Kidney epithelial cell (primary cell): ENCODE measurements at regions not wholly inside any gene's neighbourhood (a gene's known extent, or its start where the extent isn't known, plus 50 kb on each side); places are given as distances from the start of the nearest gene placed in this dataset.
"Not testable (repeated sequence)": the region's sequence is repeated elsewhere in the genome, so short reads cannot be mapped to it uniquely, and the experiment has no call there.

Source experiments
- DNase-seq: peaks from one replicate; pipeline ENCODE4 v3.0.0-alpha.2; 2010; ENCODE audit warnings: low read depth
- H3K27me3 ChIP-seq: 2 replicates; pipeline ENCODE4 v1.6.0; 2011; ENCODE audit warnings: low read length; ENCODE audit not compliant: control insufficient read depth, insufficient read depth
- H3K36me3 ChIP-seq: 2 replicates; pipeline ENCODE4 v1.5.1; 2011; ENCODE audit warnings: low read length; ENCODE audit not compliant: control insufficient read depth, insufficient read depth
- H3K4me3 ChIP-seq: 2 replicates; pipeline ENCODE4 v1.5.1; 2011; ENCODE audit warnings: low read depth, mild to moderate bottlenecking, control low read depth, low read length
- TF ChIP-seq, protein P1 (sequence below): IDR thresholded peaks from 2 replicates; pipeline ENCODE4 v1.5.1; 2011; ENCODE audit warnings: mild to moderate bottlenecking, moderate library complexity, low read length, control low read depth, inconsistent platforms; ENCODE audit not compliant: insufficient read depth, poor library complexity, severe bottlenecking

DNA sequence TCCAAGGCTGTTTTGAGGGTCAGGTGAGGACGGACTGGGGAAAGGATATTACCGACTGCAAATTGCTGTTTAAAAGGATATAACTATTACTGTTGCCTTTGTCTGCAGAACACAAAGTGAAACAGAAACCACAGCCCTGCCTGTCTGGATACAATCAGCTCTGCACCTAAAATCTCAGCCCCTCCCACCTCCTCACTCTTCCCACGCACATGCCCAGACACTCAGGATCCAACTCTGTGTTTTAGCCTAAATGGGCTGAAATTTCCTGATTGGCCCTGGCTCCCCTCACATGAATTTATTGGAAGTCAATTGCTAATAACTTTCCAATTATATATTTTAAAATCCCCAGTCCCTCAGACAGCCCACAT, 176.3 kb upstream of the PPP1R26 start:
- H3K4me3 ChIP-seq = no peak overlapping the region
- H3K36me3 ChIP-seq = no peaks in the 10 kb centered on the region
- TF ChIP-seq, protein P1, sequence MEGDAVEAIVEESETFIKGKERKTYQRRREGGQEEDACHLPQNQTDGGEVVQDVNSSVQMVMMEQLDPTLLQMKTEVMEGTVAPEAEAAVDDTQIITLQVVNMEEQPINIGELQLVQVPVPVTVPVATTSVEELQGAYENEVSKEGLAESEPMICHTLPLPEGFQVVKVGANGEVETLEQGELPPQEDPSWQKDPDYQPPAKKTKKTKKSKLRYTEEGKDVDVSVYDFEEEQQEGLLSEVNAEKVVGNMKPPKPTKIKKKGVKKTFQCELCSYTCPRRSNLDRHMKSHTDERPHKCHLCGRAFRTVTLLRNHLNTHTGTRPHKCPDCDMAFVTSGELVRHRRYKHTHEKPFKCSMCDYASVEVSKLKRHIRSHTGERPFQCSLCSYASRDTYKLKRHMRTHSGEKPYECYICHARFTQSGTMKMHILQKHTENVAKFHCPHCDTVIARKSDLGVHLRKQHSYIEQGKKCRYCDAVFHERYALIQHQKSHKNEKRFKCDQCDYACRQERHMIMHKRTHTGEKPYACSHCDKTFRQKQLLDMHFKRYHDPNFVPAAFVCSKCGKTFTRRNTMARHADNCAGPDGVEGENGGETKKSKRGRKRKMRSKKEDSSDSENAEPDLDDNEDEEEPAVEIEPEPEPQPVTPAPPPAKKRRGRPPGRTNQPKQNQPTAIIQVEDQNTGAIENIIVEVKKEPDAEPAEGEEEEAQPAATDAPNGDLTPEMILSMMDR = no peak
- no peaks in the 10 kb centered on the region for H3K27me3 ChIP-seq
- DNase-seq = no peak

DNA sequence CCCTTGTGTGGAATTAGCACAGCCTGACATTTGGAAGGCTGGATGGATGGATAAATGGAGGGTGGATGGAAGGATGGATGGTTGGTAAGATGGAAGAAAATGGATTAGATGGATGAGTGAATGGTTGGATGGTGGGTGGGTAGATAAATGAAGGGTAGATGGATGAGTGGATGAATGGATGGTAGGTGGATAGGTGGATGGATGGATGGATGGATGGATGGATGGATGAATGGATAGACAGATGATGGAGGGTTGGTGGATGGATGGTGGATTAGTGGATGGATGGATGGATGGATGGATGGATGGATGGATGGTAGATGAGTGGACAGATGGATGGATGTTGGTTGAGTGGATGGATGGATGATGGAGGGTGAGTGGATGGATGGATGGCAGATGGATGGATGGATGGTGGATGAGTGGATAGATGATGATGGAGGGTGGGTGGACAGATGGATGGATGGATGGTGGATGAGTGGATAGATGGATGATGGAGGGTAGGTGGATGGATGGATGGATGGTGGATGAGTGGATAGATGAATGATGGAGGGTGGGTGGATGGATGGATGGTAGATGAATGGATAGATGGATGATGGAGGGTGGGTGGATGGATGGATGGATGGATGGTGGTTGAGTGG, 175.6 kb upstream of the PPP1R26 start:
- no peak overlapping the region for H3K4me3 ChIP-seq
- TF ChIP-seq, protein P1 = no peak
- no peak for DNase-seq
- H3K27me3 ChIP-seq = no peaks in the 10 kb centered on the region
- no peaks in the 10 kb centered on the region for H3K36me3 ChIP-seq

DNA sequence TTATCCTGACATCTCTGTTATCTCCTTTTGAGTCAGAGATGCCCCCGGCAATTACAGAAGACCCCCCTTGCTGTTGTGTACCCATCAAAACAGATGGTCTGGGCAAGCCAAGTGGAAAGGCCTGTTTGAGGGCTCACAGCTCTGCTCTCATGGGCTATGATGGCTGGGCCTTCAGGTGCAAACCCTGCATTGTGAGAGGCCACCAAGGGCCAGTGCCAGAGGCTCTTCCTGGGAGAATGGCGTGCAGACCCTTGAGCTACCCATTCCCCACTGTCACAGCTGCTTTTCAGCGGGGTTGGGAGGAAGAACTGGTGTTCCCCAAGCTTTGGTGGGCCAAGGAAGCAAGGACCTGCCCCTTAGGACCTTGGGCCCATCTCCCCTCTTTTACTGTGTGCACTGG, 174.7 kb upstream of the PPP1R26 start:
- H3K27me3 ChIP-seq = no peaks in the 10 kb centered on the region
- H3K4me3 ChIP-seq = no peak overlapping the region
- TF ChIP-seq, protein P1 = no peak

DNA sequence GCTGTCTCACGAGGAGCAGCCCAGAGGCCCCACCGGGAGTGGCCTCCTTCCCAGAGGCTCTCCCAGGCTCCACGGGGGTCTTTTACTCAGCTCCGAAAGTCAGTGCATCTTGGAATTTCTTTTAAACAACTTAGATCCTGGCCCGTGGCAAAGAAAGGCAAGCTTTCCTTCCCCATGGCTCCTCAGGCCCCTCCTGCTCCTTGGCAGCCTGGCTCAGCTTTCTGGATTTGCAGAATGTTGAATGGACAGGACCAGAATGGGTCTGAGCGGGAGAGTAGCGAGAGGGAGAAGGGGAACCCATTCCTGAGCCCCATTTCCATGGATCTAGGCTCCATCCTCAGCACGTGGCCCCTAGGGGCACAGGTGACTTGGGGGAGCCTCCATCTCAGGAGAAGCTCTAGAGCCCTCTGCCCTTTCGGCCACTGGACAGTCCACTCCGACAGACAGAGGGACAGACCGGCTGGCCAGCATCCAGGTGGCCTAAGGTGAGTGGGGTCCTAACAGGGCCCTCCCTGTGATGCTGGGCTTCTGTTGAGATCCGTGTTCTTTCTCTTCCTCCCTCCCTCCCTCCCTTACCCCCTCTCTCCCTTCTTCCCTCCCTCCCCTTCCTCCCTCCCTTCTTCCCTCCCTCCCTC, 173.9 kb upstream of the PPP1R26 start:
- H3K36me3 ChIP-seq = no peaks in the 10 kb centered on the region
- no peaks in the 10 kb centered on the region for H3K27me3 ChIP-seq
- TF ChIP-seq, protein P1 = no peak
- DNase-seq = no peak
- no peak overlapping the region for H3K4me3 ChIP-seq

More for the DNA sequence above, 174.7 kb upstream of the PPP1R26 start:
- no peak for DNase-seq
- H3K36me3 ChIP-seq = no peaks in the 10 kb centered on the region

DNA sequence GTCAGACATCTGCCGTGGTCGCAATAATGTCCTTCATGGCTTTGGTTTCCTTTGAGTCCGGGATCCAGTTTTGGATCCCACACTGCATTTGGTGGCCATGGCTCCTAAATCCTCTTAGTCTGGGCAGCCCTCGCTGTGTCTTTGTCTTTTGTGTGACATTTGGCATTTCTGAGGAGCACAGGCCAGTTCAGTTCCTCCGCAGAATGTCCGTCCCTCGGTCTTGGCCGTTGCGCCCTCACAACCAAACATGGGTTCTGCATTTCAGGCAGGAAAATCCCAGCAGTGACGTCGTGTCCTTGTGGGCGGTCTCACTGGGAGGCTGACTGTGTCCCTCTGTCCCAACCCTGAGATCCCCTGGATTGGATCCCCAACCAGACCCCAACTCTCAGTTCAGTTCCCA, 172.9 kb upstream of the PPP1R26 start:
- H3K27me3 ChIP-seq = no peaks in the 10 kb centered on the region
- no peaks in the 10 kb centered on the region for H3K36me3 ChIP-seq
- no peak overlapping the region for H3K4me3 ChIP-seq
- DNase-seq = no peak
- TF ChIP-seq, protein P1 = no peak

DNA sequence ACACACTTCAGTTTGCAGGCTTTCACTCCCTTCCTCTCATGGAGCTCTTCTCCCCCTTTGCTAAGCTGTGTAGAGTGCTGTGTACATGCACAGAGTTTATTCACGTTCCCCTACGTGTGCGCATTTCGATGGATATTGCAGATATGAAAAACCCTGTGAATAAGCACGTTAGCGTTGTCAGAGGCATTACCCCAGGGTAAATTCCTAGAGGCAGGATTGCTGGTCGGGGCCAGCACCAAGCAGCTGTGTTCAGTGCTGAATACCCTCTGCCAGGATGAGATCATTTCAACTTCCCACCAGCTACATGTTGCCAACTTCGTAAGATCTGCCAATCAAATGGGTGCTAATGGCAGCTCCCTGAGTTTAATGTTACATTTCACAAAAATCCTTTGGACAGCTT, 172.3 kb upstream of the PPP1R26 start:
- H3K36me3 ChIP-seq = no peaks in the 10 kb centered on the region
- no peak overlapping the region for H3K4me3 ChIP-seq
- DNase-seq = no peak
- TF ChIP-seq, protein P1 = no peak
- H3K27me3 ChIP-seq = no peaks in the 10 kb centered on the region

DNA sequence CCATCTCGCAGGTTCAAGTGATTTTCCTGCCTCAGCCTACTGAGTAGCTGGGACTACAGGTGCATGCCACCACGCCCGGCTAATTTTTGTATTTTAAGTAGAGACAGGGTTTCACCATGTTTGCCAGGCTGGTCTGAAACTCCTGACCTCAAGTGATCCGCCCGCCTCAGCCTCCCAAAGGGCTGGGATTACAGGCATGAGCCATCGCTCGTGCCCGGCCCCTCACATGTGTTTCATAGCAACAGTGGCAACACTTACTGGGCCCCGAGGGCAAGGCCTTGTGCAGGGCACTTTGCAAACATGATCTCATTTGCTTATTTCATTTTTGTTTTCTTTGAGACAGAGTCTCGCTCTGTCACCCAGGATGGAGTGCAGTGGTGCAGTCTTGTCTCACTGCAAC, 171.7 kb upstream of the PPP1R26 start:
- not testable (repeated sequence) for DNase-seq, H3K4me3 ChIP-seq, H3K27me3 ChIP-seq, H3K36me3 ChIP-seq
